IPS DF 4.7 (cell line): ENCODE measurements at regions not wholly inside any gene's neighbourhood (a gene's known extent, or its start where the extent isn't known, plus 50 kb on each side); places are given as distances from the start of the nearest gene placed in this dataset.

Experiments used
- DNase-seq: peaks from one replicate; pipeline ENCODE4 v3.0.0-alpha.2; 2013; ENCODE audit warnings: low spot score; ENCODE audit errors: extremely low read depth

- DNase-seq = no peak
Observed at GRCh38 chr6:168212362-168212761, 107.2 kb downstream of the DACT2 start.

GRCh38 chr6:168211681-168212080, 107.9 kb downstream of the DACT2 start:
- DNase-seq = no peak

- DNase-seq = no peak
Observed at GRCh38 chr6:168210239-168211105, 109.1 kb downstream of the DACT2 start.

GRCh38 chr6:168209420-168209819, 110.2 kb downstream of the DACT2 start:
- no peak for DNase-seq

GRCh38 chr6:168208854-168209253, 110.7 kb downstream of the DACT2 start:
- DNase-seq = peak; percentile 85

GRCh38 chr6:168208402-168208801, 111.2 kb downstream of the DACT2 start:
- no peak for DNase-seq

DNA sequence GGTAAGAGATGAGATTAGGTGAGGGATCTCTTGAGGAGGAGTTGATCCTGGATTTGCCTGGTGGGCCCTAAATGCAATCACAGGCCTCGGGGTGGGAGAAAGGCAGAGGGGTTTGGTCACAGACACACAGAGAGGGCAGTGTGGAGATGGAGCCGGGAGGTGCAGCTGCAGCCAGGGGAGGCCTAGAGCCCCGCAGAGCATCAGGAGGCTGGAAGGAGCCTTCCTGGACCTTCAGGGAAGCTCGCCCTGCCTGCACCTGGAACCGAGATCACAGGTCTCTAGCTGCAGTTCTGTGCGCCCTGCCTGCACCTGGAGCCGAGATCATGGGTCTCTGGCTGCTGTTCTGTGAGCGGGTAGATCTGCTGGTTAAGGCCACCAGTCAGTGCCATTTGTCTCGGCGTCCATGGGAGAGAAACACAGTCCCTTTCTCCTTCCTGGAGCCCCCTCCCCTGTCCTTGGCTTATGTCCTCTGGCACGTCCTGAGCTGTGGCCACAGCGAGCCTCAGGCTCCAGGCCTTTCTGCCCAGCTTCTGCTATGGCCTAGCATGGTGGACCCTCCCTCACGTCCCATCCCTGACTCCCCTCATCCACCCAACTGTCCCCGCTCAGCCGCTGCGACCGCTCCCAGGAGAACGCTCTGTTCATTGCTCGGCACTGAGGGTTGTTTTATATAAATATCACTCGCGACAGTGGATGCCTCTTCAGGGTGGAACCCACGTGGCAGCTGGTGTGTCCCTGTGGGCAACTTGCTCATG, 112.0 kb downstream of the DACT2 start:
- DNase-seq = no peak

DNA sequence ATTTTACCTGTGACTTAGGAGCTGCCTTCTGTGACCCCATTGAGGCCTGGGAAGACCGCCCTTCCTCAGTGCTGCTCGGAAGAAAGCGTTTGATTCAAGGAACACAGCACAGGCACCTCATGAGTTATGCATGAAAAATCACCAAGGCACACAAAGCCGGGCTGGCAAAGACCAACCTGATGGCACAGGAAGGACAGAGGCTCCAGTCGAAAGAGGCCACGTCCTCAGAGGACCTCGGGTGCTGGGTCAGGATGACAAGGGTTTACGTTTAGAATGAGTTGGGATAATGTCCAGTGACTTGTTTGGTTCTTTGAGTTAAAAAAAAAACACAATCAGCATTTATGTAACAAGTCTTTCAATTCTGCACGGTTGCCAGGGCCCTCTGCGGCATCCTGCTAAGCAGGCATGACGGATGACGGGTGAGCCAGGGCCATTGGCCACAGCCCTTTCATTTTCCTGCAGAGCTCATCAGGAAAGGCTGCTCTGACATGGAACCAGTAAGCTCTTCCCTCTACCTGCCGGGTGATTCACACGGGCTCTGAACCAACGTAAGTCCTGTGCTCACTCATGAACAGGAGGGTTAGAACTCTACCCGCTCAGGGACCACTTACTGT, 112.8 kb downstream of the DACT2 start:
- DNase-seq = no peak

DNA sequence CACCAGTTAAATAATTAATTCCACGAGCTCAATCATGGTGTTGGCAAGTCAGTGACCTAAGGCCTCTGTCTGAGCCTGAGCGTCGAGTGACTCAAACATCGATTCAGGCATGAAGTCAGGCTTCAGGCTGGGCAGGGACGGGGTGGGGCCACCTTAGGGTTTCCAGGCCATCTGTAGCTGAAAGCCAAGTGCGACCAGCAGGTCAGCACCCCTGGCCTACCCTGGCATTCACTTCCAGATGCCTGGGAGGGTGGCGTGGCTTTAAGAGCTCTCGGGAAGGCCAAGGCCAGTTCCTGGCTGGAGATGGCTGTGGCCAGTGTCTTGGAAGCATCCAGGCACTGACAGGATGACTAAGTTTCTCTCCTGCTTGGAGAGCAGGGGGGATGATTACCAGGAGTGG, 113.4 kb downstream of the DACT2 start:
- no peak for DNase-seq

- DNase-seq = no peak
Observed at GRCh38 chr6:168201799-168202198, 117.8 kb downstream of the DACT2 start.

- no peak for DNase-seq
Observed at GRCh38 chr6:168201383-168201782, 118.2 kb downstream of the DACT2 start.

GRCh38 chr6:168200571-168201134, 118.9 kb downstream of the DACT2 start:
- DNase-seq = no peak

DNA sequence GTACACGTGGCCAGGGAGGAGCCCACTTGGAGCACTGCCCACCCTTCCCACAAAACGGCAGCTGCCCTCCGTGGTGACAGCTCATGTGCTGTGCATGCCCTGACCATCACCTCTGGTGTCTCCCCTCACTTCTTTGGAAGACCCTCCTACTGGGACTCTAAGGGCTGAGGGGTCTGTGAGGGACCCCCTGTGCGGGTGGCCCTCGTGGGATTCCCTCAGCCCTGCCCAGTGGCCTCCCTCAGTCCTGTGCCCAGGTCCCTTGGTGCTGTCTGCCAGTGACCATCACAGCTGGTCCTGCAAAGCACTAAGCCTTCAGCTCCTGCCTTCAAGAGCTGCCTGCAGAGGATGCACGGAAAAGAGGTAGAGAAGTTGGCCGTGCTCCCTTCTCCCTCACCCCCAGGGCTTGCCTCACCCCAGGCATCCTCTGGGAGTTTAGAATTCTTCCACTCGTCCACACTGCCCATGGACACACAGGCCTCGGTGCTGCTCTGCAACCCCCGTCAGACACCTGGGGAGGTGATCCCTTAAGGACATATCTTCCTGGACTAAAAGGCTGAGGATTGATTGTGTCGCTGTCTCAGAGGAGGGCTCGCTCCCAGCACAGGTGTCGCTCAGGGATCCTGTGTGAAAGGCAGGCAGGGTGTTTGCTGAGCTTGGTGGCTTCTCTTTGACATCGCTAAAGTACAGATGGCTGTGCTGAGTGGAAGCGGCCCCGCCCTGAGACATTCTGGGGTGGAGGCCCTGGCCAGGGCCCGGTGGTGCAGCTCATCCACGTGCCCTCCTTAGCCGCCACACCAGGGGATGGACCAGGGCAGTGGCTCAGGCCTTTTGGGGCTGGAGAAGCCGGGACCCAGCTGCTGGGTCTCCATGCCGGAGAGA, 119.5 kb upstream of the FRMD1 start:
- DNase-seq = no peak

- no peak for DNase-seq
Observed at GRCh38 chr6:168197636-168198301, 118.8 kb upstream of the FRMD1 start.

- DNase-seq = no peak
Observed at GRCh38 chr6:168196881-168197635, 118.0 kb upstream of the FRMD1 start.

DNA sequence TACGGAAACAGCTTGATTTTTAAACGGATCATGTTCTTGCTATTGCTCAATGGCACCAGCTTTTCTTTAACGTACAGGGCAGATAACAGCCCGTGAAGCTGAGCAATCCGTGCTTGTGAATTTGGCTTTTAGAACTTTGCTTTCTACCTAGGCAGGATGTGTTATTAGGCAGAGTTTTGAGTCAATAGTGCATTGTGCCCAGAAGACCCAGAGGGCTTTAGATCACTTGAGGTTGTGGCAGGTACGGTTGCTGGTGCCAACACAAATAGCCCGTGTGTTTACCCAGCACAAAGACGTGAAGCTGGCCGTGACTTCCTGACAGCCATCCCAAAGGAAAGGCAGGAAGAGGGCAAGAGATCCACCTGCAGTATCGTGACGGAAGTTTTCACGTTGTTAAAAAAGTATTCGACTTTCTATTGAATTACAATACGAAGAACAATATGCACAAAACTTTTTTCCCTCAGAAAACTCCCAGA, 117.4 kb upstream of the FRMD1 start:
- no peak for DNase-seq

DNA sequence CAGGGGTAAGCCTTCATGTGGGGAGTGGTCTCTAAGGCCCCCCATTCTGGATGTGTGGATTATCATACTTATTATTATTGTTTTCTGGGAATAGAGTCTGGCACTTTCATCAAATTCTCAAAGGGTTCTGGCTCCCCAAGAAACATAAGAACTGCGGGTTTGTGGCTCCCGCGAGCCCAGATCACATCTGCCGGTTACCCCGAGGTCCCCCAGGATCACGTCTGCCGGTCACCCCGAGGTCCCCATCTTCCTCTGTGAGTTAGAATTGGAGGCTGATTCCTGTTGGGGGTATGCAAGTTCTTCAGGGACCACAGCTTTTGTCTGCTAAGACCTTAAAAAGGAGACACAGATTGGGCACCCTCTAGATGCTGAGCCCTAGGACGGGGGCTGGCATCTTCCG, 116.7 kb upstream of the FRMD1 start:
- DNase-seq = no peak

GRCh38 chr6:168194732-168195567, 115.9 kb upstream of the FRMD1 start:
- DNase-seq = no peak
